NCI-H446 (cell line): ENCODE measurements at regions not wholly inside any gene's neighbourhood (a gene's known extent, or its start where the extent isn't known, plus 50 kb on each side); places are given as distances from the start of the nearest gene placed in this dataset.
"Not testable (repeated sequence)": the region's sequence is repeated elsewhere in the genome, so short reads cannot be mapped to it uniquely, and the experiment has no call there.

Experiments used
- DNase-seq, 2 experiments: peaks; one replicate each; lab custom pipeline; 2025; lab: John Stamatoyannopoulos, UW

DNA sequence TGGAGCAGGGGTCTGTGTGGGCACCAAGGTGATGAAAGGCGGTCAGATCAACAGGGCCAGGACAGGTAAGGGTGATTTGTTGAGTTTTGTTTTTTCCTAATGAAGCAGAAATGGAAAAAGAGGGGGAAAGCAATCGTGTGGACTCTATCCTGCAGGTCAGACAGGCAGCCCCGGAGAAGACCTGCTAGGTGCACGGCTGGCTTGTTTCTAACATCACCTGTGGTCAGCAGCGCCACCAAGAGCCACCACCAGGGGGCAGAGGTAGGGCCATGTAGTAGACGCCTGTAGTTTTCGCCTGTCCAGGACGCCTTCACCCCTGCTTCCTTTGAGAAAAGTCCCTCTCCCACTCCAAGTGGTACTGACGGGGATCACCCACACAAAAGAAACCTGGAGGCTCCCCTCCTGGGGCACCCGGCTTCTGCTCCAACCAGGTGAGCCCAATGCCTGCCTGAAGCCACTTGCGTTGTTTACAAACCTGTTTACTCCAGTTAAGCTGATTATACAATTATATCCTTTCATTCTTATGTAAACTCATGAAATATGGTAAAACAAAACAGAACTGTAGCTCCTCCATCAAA is 54.2 kb upstream of the SEC14L1 start:
- peak; percentile 42 to 79 for DNase-seq

- no peak for DNase-seq
These were observed 52.9 kb upstream of the SEC14L1 start for GRCh38 chr17:77087650-77088454.

- peak; percentile 94 to 97 for DNase-seq
These were observed 52.2 kb upstream of the SEC14L1 start for GRCh38 chr17:77088455-77089123.

GRCh38 chr17:77089124-77089490 is 51.7 kb upstream of the SEC14L1 start:
- DNase-seq: no peak

DNA sequence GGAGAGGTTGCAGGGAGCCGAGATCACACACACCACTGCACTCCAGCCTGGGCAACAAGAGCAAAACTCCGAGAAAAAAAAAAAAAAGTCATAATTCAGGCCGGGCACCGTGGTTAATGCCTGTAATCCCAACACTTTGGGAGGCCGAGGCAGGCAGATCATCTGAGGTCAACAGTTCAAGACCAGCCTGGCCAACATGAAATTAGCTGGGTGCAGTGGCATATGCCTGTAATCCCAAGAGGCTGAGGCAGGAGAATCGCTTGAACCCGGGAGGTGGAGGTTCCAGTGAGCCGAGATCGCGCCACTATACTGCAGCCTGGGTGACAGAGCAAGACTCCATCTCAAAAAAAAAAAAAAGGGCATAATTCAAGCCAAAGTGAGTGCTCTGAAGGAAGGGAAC is 50.8 kb upstream of the SEC14L1 start:
- DNase-seq: not testable (repeated sequence)

DNA sequence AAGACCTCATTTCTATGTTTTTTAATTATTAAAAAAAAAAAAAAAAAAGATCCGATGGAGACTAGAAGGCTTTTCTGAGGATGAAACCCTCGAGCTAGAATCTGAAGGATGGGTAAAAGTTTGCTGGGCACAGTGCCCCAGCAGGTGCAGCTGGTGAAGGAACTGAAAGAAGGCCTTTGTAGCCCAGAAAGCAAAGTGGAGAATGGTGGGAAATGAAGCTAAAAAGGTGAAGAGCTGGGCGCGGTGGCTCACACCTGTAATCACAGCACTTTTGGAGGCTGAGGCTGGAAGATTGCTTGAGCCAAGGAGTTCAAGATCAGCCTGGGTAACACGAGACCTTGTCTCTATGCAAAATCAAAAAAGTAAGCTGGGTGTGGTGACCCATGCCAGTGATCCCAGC is 50.3 kb upstream of the SEC14L1 start:
- no peak for DNase-seq
